Thoracic aorta (tissue), 2 donors: ENCODE measurements at regions not wholly inside any gene's neighbourhood (a gene's known extent, or its start where the extent isn't known, plus 50 kb on each side); places are given as distances from the start of the nearest gene placed in this dataset.

ENCODE experiments used
- ATAC-seq: fragments of 150-250 bp; one replicate; pipeline ENCODE4 v1.8.0; 2017; ENCODE audit warnings: low read depth; ENCODE audit not compliant: insufficient number of reproducible peaks, low FRiP score
- DNase-seq: peaks from one replicate; pipeline ENCODE4 v3.0.0-alpha.2; 2020; ENCODE audit warnings: low spot score
- H3K27ac ChIP-seq, 2 donors: fragments of 200-600 bp; sonication (generic); 1 replicate in 1 of 2; 2 replicates in 1 of 2; pipeline ENCODE4 v1.5.1; 2016; ENCODE audit warnings: mild to moderate bottlenecking in 2 of 2, moderate library complexity in 2 of 2
- H3K27me3 ChIP-seq: fragments of 200-600 bp; sonication (generic); replicated peaks from 2 replicates; pipeline ENCODE4 v1.6.0; 2016; ENCODE audit warnings: mild to moderate bottlenecking; ENCODE audit not compliant: insufficient read depth
- H3K36me3 ChIP-seq: fragments of 200-600 bp; sonication (generic); one replicate; pipeline ENCODE4 v1.5.1; 2016
- H3K4me1 ChIP-seq, 2 donors: fragments of 200-600 bp; sonication (generic); 1 replicate in 1 of 2; 2 replicates in 1 of 2; pipeline versions ENCODE4 v1.5.1 to v1.6.0; 2016; ENCODE audit warnings: low read depth in 2 of 2, mild to moderate bottlenecking in 1 of 2; ENCODE audit not compliant: control insufficient read depth in 1 of 2
- H3K4me3 ChIP-seq: fragments of 200-600 bp; sonication (generic); 2 replicates; pipeline ENCODE4 v1.5.1; 2016; ENCODE audit warnings: mild to moderate bottlenecking
- H3K9me3 ChIP-seq: fragments of 200-600 bp; sonication (generic); 2 replicates; pipeline ENCODE4 v1.5.1; 2016
- TF ChIP-seq, protein P1 (sequence below): fragments of 200-600 bp; sonication (generic); IDR thresholded peaks from one replicate; pipeline ENCODE4 v1.5.1; 2019; ENCODE audit warnings: antibody characterized with exemption

DNA sequence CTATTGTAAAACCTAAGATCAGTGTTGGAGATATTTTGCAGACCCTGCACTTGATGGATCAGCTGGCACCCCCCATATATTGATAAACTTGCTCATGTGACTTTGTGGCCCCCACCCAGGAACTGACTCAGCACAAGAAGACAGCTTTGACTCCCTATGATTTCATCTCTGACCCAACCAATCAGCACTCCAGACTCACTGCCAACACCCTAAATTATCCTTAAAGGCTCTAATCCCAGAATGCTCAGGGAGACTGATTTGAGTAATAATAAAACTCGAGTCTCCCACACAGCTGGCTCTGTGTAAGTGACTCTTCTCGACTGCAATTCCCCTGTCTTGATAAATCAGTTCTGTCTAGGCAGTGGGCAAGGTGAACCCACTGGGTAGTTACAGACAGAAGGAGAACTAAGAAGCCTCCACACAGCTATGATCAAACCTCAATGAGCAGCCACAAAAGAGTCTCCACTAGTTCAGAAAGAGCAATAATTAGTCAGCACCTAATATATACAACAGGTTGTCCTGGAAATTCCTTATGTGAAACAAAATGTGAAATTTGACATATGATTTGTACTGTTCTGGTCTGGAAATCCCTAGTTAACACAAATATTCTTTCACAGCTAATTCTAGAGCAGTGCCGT is 52.2 kb downstream of the ACTL7B start:
- Histone ChIP-seq H3K27me3 (no peaks in the 10 kb centered on the region), H3K27ac (no peak overlapping the region), H3K36me3 (no peaks in the 10 kb centered on the region), H3K4me1 (no peaks in the 10 kb centered on the region), H3K9me3 (no peaks in the 10 kb centered on the region), H3K4me3 (no peak overlapping the region)
- no peak for ATAC-seq
- no peak for DNase-seq
- TF ChIP-seq, protein P1, sequence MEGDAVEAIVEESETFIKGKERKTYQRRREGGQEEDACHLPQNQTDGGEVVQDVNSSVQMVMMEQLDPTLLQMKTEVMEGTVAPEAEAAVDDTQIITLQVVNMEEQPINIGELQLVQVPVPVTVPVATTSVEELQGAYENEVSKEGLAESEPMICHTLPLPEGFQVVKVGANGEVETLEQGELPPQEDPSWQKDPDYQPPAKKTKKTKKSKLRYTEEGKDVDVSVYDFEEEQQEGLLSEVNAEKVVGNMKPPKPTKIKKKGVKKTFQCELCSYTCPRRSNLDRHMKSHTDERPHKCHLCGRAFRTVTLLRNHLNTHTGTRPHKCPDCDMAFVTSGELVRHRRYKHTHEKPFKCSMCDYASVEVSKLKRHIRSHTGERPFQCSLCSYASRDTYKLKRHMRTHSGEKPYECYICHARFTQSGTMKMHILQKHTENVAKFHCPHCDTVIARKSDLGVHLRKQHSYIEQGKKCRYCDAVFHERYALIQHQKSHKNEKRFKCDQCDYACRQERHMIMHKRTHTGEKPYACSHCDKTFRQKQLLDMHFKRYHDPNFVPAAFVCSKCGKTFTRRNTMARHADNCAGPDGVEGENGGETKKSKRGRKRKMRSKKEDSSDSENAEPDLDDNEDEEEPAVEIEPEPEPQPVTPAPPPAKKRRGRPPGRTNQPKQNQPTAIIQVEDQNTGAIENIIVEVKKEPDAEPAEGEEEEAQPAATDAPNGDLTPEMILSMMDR: no peak

DNA sequence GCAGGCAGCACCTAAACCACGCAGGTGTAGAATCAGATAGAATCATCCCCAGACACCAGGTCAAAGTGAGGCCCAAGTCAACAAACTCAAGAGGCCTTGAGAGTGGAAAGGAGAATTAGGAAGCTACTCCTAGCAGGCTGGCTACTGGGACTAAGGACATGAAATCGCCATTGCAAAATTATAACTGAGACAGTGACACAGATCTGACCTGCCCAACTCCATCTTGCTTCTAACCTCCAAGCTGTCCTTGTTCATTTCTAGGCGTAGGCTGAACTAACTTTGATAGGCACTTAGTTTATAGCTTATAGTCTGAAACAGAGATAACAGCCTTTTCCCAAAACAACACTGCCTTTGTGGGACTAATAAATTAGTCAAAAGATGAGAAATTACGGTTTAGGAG is 52.8 kb downstream of the ACTL7B start:
- no peaks in the 10 kb centered on the region for H3K4me1 ChIP-seq
- TF ChIP-seq, protein P1: no peak
- ATAC-seq: no peak
- H3K36me3 ChIP-seq: no peaks in the 10 kb centered on the region
- no peaks in the 10 kb centered on the region for H3K27me3 ChIP-seq
- no peak for DNase-seq
- H3K9me3 ChIP-seq: no peaks in the 10 kb centered on the region
- no peak overlapping the region for H3K4me3 ChIP-seq
- no peak overlapping the region for H3K27ac ChIP-seq

DNA sequence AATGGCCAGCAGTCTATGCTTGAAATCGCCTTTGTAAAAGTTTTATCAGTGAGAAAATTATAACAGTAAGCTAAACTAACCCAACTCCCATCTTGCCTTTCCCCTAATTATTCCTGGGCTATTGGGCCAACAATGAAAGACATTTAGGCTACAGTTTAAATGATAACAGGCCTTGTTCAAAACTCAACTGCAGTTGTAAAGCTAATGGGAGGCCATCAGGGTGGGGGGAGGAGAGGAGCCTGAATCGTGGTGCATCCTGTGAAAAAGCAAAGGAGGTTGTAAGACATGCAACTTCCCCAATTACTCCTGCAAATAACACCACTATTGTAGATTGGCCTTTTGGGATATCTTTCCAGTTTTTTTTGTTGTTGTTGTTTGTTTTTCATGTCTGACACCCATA is 53.8 kb downstream of the ACTL7B start:
- TF ChIP-seq, protein P1: no peak

DNA sequence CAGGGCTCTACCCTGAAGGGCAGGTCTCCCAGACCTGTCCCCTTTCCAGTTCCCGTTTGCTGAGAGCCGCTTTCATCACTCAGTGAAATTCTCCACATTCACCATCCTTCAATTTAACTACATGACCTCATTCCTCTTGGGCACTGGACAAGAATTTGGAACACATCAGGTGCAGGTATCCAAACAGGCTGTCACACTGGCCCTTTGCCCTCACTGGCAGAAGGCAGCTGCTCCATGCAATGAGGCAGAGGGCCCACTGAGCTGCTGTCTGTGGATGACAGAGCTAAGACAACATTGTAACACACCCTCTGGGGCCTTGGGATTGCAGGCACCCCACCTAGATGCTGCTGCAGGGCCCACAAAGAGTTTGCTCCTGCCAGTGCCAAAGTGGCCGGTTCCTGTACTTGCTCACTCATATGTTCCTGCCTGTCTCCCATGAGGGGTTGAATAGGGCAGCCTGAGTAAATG is 55.1 kb downstream of the ACTL7B start:
- no peak overlapping the region for H3K4me3 ChIP-seq
- H3K9me3 ChIP-seq: no peaks in the 10 kb centered on the region
- H3K4me1 ChIP-seq: no peaks in the 10 kb centered on the region
- no peaks in the 10 kb centered on the region for H3K27me3 ChIP-seq
- DNase-seq (no peak), ATAC-seq (no peak)
- H3K36me3 ChIP-seq: no peaks in the 10 kb centered on the region
- H3K27ac ChIP-seq: no peak overlapping the region
- TF ChIP-seq, protein P1: no peak

More for the DNA sequence above, 53.8 kb downstream of the ACTL7B start:
- H3K36me3 ChIP-seq: no peaks in the 10 kb centered on the region
- no peaks in the 10 kb centered on the region for H3K9me3 ChIP-seq
- H3K4me3 ChIP-seq: no peak overlapping the region
- H3K4me1 ChIP-seq: no peaks in the 10 kb centered on the region
- ATAC-seq (no peak), DNase-seq (no peak)
- H3K27ac ChIP-seq: no peak overlapping the region
- H3K27me3 ChIP-seq: no peaks in the 10 kb centered on the region

DNA sequence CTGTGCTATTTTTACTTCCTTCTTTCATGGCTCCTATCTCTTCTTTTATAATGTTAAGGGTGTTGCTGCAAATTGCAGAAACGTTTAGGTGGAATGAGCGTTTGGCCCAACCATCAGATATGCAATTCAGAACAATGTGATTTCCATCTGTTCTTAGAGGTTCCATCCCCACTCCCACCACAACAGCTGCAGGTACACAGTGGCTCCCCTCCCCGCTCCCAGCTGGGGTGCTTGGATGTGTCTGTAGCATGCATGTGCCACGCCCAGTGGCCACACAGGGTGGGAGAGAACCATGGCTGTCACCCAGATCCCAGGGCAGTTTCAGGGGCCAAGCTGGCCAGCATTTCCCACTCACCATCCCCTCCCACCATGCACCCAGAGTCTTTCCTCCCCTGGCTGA is 62.2 kb downstream of the ACTL7B start:
- TF ChIP-seq, protein P1: no peak

More for the DNA sequence above, 62.2 kb downstream of the ACTL7B start:
- no peaks in the 10 kb centered on the region for H3K4me1 ChIP-seq
- H3K4me3 ChIP-seq: no peak overlapping the region
- DNase-seq (no peak), ATAC-seq (no peak)
- no peak overlapping the region for H3K27ac ChIP-seq
- H3K9me3 ChIP-seq: peaks cover 4% of the 10 kb centered on the region
- no peaks in the 10 kb centered on the region for H3K27me3 ChIP-seq
- H3K36me3 ChIP-seq: no peaks in the 10 kb centered on the region
